Muscle layer of duodenum (tissue), 2 donors: ENCODE measurements at regions not wholly inside any gene's neighbourhood (a gene's known extent, or its start where the extent isn't known, plus 50 kb on each side); places are given as distances from the start of the nearest gene placed in this dataset.

Source experiments
- H3K27ac ChIP-seq: one replicate; pipeline ENCODE4 v1.7.0; 2013; ENCODE audit warnings: mild to moderate bottlenecking, low read length
- H3K27me3 ChIP-seq: one replicate; pipeline ENCODE4 v1.7.0; 2013; ENCODE audit warnings: low read depth, mild to moderate bottlenecking, control low read depth, low read length
- H3K36me3 ChIP-seq, 2 donors: one replicate each; pipeline ENCODE4 v1.7.0; 2013; ENCODE audit warnings: low read length in 2 of 2, control low read depth in 1 of 2, mild to moderate bottlenecking in 1 of 2; ENCODE audit not compliant: insufficient read depth in 2 of 2, control insufficient read depth in 1 of 2
- H3K4me1 ChIP-seq, 2 donors: one replicate each; pipeline ENCODE4 v1.7.0; 2013; ENCODE audit warnings: low read length in 2 of 2, mild to moderate bottlenecking in 2 of 2, control low read depth in 1 of 2, moderate library complexity in 1 of 2; ENCODE audit not compliant: insufficient read depth in 2 of 2, control insufficient read depth in 1 of 2
- H3K4me3 ChIP-seq, 2 donors: one replicate each; pipeline ENCODE4 v1.7.0; 2013; ENCODE audit warnings: low read length in 2 of 2, low read depth in 1 of 2, mild to moderate bottlenecking in 1 of 2
- H3K9me3 ChIP-seq, 2 donors: one replicate each; pipeline ENCODE4 v1.7.0; 2013; ENCODE audit warnings: low read length in 2 of 2, control low read depth in 1 of 2, mild to moderate bottlenecking in 1 of 2; ENCODE audit not compliant: control insufficient read depth in 1 of 2
- donor health status: healthy.

- H3K36me3 ChIP-seq = no peaks in the 10 kb centered on the region
- no peak overlapping the region for H3K4me3 ChIP-seq
- no peak overlapping the region for H3K27ac ChIP-seq
- no peaks in the 10 kb centered on the region for H3K27me3 ChIP-seq
- peaks cover 0 to 5% of the 10 kb centered on the region in 2 donors for H3K4me1 ChIP-seq
- H3K9me3 ChIP-seq = no peaks in the 10 kb centered on the region
Observed at GRCh38 chr17:77772899-77773358, 185.6 kb upstream of the TNRC6C start.

GRCh38 chr17:77774182-77774581, 184.3 kb upstream of the TNRC6C start:
- H3K4me3 ChIP-seq = no peak overlapping the region
- no peaks in the 10 kb centered on the region for H3K27me3 ChIP-seq
- no peaks in the 10 kb centered on the region for H3K36me3 ChIP-seq
- no peaks in the 10 kb centered on the region for H3K9me3 ChIP-seq
- peaks cover 0 to 11% of the 10 kb centered on the region in 2 donors for H3K4me1 ChIP-seq
- no peak overlapping the region for H3K27ac ChIP-seq

GRCh38 chr17:77778636-77779489, 179.6 kb upstream of the TNRC6C start:
- no peaks in the 10 kb centered on the region for H3K36me3 ChIP-seq
- H3K27me3 ChIP-seq = no peaks in the 10 kb centered on the region
- H3K4me3 ChIP-seq = no peak overlapping the region
- no peaks in the 10 kb centered on the region for H3K9me3 ChIP-seq
- H3K27ac ChIP-seq = peak overlapping the region; percentile 51
- peaks cover 0 to 16% of the 10 kb centered on the region in 2 donors for H3K4me1 ChIP-seq

GRCh38 chr17:77779711-77780539, 178.6 kb upstream of the TNRC6C start:
- H3K4me3 ChIP-seq = no peak overlapping the region
- H3K9me3 ChIP-seq = no peaks in the 10 kb centered on the region
- peaks cover 0 to 16% of the 10 kb centered on the region in 2 donors for H3K4me1 ChIP-seq
- no peaks in the 10 kb centered on the region for H3K27me3 ChIP-seq
- no peaks in the 10 kb centered on the region for H3K36me3 ChIP-seq
- peak overlapping the region; percentile 51 for H3K27ac ChIP-seq

- H3K27ac ChIP-seq = no peak overlapping the region
- no peaks in the 10 kb centered on the region for H3K27me3 ChIP-seq
- H3K4me1 ChIP-seq = peaks cover 0 to 16% of the 10 kb centered on the region in 2 donors
- no peak overlapping the region for H3K4me3 ChIP-seq
- no peaks in the 10 kb centered on the region for H3K36me3 ChIP-seq
- H3K9me3 ChIP-seq = no peaks in the 10 kb centered on the region
Observed at GRCh38 chr17:77781536-77781935, 177.0 kb upstream of the TNRC6C start.

GRCh38 chr17:77782201-77782600, 176.3 kb upstream of the TNRC6C start:
- Histone ChIP-seq H3K36me3 (no peaks in the 10 kb centered on the region), H3K9me3 (no peaks in the 10 kb centered on the region), H3K27me3 (no peaks in the 10 kb centered on the region), H3K4me3 (no peak overlapping the region), H3K4me1 (peaks cover 0 to 16% of the 10 kb centered on the region in 2 donors), H3K27ac (no peak overlapping the region)

GRCh38 chr17:77782611-77783010, 175.9 kb upstream of the TNRC6C start:
- Histone ChIP-seq H3K27me3 (no peaks in the 10 kb centered on the region), H3K4me1 (peaks cover 0 to 16% of the 10 kb centered on the region in 2 donors), H3K9me3 (no peaks in the 10 kb centered on the region), H3K27ac (no peak overlapping the region), H3K4me3 (no peak overlapping the region), H3K36me3 (no peaks in the 10 kb centered on the region)

- Histone ChIP-seq H3K27ac (no peak overlapping the region), H3K27me3 (no peaks in the 10 kb centered on the region), H3K36me3 (no peaks in the 10 kb centered on the region), H3K4me3 (no peak overlapping the region), H3K9me3 (no peaks in the 10 kb centered on the region), H3K4me1 (peaks cover 0 to 10% of the 10 kb centered on the region in 2 donors)
Observed at GRCh38 chr17:77783991-77784820, 174.3 kb upstream of the TNRC6C start.

GRCh38 chr17:77785312-77785905, 173.1 kb upstream of the TNRC6C start:
- Histone ChIP-seq H3K27ac (no peak overlapping the region), H3K4me1 (peaks cover 0 to 1% of the 10 kb centered on the region in 2 donors), H3K36me3 (no peaks in the 10 kb centered on the region), H3K9me3 (no peaks in the 10 kb centered on the region), H3K4me3 (no peak overlapping the region), H3K27me3 (no peaks in the 10 kb centered on the region)

- no peaks in the 10 kb centered on the region for H3K27me3 ChIP-seq
- H3K4me1 ChIP-seq = no peaks in the 10 kb centered on the region
- H3K27ac ChIP-seq = no peak overlapping the region
- H3K9me3 ChIP-seq = no peaks in the 10 kb centered on the region
- H3K36me3 ChIP-seq = no peaks in the 10 kb centered on the region
- H3K4me3 ChIP-seq = no peak overlapping the region
Observed at GRCh38 chr17:77786090-77786489, 172.4 kb upstream of the TNRC6C start.
